ENCODE measurements at regions not wholly inside any gene's neighbourhood (a gene's known extent, or its start where the extent isn't known, plus 50 kb on each side); places are given as distances from the start of the nearest gene placed in this dataset.

DNA sequence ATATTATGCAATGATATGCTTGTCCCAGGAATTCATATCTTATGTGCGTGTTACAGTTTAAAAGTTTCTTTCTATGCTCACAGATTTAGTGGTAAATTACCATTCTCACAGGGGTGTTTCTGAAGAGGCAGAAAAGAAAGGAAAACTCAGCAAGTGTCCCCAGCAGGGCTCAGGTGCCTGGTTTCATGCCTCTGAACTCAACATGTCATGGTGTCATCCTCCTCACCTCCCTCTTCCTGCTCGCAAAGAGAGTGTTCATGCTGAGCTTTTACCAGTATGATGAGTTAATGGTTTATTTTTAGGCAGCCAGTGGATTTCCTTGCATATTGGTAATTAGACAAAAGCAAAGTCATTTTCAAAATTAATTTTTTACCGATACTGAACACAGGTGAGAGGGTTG, 492.9 kb upstream of the ZEB2 start:
- TF ChIP-seq CTCF (IDR thresholded peaks at IDR 0.05) (no peak), POLR2A (IDR thresholded peaks at IDR 0.05) (no peak), POLR2AphosphoS5 (IDR thresholded peaks at IDR 0.05) (no peak)

Measured in sigmoid colon (tissue), 4 donors.